Colon (tissue), 2 donors: ENCODE measurements at regions not wholly inside any gene's neighbourhood (a gene's known extent, or its start where the extent isn't known, plus 50 kb on each side); places are given as distances from the start of the nearest gene placed in this dataset.
"Not testable (repeated sequence)": the region's sequence is repeated elsewhere in the genome, so short reads cannot be mapped to it uniquely, and the experiment has no call there.

ENCODE experiments used
- FAIRE-seq: peaks from 2 replicates; lab custom pipeline; 2012; peaks lifted over from hg19 to GRCh38; lab: Jason Lieb, UNC
- donor health status: control.
- donor health status: control.

- no peak for FAIRE-seq
These were observed 499.8 kb upstream of the CDH11 start for GRCh38 chr16:65621640-65622039.

DNA sequence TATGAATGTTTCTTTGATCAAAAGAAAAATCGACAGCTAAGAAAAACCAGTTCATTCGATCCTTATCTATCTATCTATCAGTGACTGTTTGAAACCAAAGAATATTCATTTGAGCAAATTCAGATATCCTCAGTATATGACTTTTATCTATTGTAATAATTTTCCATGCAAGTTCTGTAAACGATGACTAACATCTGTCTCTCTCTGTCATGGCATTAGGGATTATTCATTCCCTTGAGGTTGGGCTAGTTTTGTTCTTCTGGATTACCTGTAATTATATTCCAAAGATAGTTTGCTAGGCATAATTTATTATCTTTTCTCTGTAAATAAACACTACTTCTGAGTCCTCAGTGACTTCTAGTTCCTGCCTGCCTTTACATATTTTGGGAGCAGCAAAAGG, 497.7 kb upstream of the CDH11 start:
- no peak for FAIRE-seq

- no peak for FAIRE-seq
These were observed 497.1 kb upstream of the CDH11 start for GRCh38 chr16:65618931-65619330.

DNA sequence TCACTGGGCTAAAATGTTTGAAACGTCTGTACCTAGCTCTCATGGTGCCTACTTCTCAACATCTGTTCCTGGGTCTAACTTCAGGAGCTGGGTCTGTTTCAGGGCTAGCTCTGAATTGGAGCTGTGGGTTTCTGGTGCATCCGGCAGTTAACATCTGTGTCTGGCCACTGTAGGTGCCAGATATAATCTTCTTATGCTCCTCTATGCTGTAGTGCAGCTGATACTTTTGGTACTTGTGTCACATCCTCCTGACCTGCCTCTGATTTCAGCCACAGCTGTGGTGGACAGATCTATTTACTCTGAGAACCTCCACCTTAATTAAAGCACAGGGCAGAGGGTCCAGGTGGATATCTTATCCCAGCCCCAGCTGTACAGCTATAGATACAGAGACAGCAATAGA, 496.5 kb upstream of the CDH11 start:
- FAIRE-seq: no peak

DNA sequence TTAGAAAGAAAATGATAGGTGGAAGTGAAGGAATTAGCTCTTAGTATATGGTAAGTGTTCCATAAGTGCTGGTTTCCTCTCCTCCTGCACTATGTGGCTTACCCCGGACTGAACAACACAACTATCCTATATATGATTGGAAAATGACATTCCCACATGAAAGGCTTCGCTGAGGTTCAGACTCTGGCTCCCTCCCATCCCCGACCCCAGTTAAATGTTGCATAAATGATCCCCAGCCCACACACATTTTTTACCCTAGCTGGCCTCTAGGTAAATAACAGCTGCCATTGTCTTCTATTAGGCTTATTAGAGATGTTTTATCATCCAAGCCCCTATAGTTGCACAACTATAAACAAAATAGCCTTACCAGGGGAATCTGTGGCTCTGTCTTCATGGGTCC, 495.6 kb upstream of the CDH11 start:
- FAIRE-seq: no peak

- no peak for FAIRE-seq
These were observed 486.6 kb upstream of the CDH11 start for GRCh38 chr16:65608455-65608854.

DNA sequence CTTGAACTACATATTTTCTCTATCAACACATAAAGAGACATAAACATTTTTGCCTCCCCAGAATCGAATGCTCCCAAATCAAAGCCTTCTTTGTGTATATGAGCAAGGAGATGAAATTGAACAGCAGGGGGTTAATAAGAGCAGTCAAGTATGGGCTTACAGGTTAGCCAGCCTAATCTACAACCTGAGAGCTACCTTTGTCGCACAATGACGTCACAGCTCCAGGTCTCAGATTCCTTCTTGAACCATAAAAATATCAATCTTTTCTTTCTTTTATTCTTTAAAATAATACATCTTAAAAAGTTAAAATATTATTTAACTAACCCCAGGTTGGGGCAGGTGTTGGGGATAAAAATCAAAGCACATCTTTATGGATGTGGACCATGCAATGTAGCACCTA, 482.9 kb upstream of the CDH11 start:
- FAIRE-seq: no peak

- FAIRE-seq: no peak
These were observed 479.9 kb upstream of the CDH11 start for GRCh38 chr16:65601781-65602180.

DNA sequence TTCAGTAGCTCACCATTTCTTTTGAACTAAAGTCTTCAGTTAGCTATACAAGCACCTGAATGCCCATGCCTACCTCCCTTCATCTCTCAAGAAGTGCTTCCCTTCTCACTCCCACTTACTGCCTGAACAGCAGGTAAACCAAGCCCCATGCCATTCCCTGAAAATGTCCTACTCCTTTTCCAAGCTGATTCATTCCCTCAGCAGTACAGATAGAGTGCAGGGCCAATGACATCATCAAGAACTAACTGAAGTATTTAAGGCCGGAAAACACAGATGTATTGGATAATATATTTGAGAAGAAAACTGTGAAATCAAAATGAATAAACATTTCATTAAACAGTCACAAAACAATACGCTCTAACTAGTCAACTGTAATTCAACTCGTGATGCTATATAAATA, 478.8 kb upstream of the CDH11 start:
- FAIRE-seq: no peak

GRCh38 chr16:65600046-65600445, 478.2 kb upstream of the CDH11 start:
- FAIRE-seq: no peak

- no peak for FAIRE-seq
These were observed 476.8 kb upstream of the CDH11 start for GRCh38 chr16:65598621-65599020.

GRCh38 chr16:65583498-65583897, 461.6 kb upstream of the CDH11 start:
- no peak for FAIRE-seq

DNA sequence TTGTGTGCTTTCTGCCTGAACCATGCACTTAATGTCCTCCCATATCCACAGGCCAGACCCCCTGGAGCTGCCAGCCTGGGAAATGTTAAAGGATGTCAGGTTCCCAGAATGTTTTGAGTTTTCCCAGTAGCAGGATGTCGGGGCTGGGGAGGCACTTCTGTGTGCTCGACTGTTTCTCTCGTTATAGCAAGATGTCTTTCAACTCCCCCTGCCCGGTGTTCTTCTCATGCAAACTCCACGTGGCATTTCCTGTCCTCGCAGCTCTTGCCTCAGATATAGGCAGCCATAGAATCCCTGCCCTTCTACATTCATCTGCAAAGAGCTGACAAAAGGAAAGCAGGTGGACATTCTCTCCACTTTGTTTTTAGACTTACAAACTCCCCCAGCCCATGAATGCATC, 457.2 kb upstream of the CDH11 start:
- FAIRE-seq: no peak

DNA sequence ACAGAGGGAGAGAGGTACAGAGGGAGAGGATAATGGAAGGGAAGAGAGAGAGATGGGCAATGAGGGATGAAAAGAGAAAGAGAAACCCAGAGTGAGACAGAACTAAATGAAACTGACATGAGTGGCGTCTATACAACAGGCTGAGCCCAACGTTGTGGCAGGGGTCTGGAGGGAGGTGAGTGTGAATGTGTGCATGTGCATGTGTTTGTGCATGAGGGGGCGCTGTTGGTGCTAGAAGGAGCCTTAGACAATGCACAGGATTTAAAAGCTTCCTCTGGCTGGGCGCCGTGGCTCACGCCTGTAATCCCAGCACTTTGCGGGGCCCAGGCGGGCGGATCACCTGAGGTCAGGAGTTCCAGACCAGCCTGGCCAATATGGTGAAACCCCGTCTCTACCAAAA, 454.8 kb upstream of the CDH11 start:
- no peak for FAIRE-seq

GRCh38 chr16:65576139-65576538, 454.3 kb upstream of the CDH11 start:
- no peak for FAIRE-seq

DNA sequence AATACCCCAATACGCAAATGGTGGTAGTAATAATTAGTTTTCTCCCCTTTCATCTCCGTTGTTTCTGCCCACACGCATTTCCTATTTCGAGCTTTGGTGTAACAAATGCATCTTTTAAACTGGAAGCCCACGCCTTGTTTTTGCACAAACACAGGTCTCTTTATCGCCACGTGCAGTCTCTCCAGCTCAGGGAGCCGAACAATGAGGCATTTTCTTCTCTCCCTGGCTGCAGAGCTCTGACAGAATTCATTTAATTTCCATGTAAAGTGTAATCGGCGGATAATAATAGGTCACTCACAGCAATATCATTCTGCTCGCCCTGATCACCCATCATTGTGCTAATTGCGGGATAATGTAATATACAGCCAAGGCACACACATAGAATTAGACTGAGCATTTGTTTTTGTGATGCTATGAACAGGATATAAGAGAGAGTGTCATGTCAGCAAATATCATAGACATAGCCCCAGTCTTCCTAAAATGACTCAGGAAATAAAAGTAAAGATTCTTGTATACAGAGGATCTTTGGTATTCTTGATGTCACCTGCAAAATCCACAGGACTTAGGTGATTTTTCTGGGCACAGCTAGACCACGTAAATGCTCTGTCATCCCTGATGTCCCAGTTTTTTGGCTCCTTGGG, 452.6 kb upstream of the CDH11 start:
- FAIRE-seq: no peak

- no peak for FAIRE-seq
These were observed 450.3 kb upstream of the CDH11 start for GRCh38 chr16:65572156-65572555.

DNA sequence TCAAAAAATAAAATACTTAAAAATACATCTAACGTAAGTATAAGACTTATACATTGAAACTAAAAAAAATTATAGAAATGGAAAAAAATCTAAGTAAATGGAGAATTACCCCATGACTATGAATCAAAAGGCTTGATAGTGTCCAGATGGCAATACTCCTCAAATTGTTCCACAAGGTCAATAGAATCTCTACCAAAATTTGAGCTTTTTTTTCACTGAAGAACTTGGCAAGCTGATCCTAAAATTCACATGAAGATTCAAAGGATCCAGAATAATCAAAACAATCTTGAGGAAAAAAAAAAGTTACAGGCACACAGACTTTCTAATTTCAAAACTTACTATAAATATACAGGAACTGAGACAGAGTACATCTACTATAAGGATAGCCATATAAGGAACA, 448.4 kb upstream of the CDH11 start:
- FAIRE-seq: no peak

DNA sequence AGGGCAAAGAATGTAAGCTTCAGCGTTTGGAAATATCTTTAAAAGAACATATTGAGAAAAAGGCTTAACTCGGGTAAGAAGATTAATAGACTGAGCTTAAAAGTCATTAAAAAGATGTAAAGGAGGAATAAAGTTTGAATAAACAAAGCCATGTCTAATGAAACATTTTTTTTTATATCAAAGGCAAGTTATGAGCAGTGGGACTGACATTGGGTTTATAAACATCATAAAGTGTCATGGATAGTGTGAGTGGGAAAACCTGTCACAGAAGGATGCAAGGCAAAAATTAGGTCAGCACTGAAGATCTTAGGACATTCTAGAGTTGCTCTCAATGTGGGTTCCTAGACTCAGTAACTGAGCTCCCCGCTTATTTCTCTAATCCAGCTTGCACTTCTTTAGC, 438.0 kb upstream of the CDH11 start:
- FAIRE-seq: no peak

DNA sequence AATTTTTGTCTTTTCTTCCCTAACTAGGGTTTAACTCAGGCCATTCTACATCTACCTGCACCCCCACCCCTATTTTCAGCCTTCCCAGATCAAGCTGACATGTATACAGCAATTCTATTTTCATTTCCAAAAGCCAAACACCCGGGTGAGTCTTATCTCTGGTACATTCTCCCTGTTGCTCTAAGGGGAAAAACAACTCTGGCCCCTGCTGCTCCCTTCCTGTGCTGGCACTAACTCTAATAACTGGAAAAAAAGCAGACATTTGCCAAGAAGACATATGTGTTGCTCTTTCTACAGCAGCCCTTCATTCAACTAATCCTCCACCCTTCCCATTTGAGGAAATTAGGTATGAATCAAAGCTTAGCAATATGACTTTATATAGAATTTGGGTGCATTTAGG, 427.8 kb upstream of the CDH11 start:
- not testable (repeated sequence) for FAIRE-seq

GRCh38 chr16:65548470-65548869, 426.6 kb upstream of the CDH11 start:
- no peak for FAIRE-seq

GRCh38 chr16:65547772-65548446, 426.0 kb upstream of the CDH11 start:
- FAIRE-seq: no peak

GRCh38 chr16:65546353-65546791, 424.5 kb upstream of the CDH11 start:
- no peak for FAIRE-seq

DNA sequence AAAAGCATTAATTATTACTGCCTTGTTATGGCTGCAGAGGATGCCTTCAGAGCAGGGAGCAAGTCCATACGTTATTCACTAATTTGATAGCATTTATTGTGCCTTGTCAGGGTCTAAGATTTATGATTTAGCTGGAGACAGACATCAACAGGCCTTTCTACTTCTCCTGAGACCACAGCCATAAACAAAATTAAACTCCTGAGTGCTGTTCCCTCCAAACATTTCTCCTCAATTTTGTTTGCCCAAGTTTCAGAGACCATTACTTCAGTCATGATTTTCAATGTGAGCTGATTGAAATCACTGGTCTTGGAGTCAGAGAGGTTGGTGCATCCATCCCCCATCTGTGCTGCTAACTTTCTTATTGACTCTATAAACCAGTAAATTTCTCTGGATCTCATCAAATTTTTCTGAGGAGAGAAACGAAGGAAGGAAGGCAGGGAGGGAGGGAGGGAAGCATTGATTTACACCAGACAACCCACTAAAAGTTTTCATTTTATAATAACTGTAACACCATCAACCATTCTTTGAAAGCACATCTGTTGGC, 423.6 kb upstream of the CDH11 start:
- FAIRE-seq: no peak
